SU-DHL-6 (cell line): ENCODE measurements at regions not wholly inside any gene's neighbourhood (a gene's known extent, or its start where the extent isn't known, plus 50 kb on each side); places are given as distances from the start of the nearest gene placed in this dataset.

Experiments
- H2AFZ ChIP-seq: fragments of 200-600 bp; sonication (generic); 2 replicates; pipeline ENCODE4 v1.6.1; 2014; ENCODE audit warnings: low read depth, mild to moderate bottlenecking, moderate library complexity, mixed read lengths, antibody characterized with exemption, low read length; ENCODE audit not compliant: severe bottlenecking
- H3F3A ChIP-seq: fragments of 200-600 bp; shearing (Covaris generic); 2 replicates; pipeline ENCODE4 v1.6.0; 2016; ENCODE audit warnings: antibody characterized with exemption, mild to moderate bottlenecking; ENCODE audit not compliant: insufficient read depth
- H3K27ac ChIP-seq: fragments of 200-600 bp; sonication (generic); 2 replicates; pipeline ENCODE4 v1.5.1; 2016; ENCODE audit warnings: low read depth, mild to moderate bottlenecking, low read length, moderate library complexity, mixed read lengths
- H3K27me3 ChIP-seq: fragments of 200-600 bp; sonication (generic), shearing (Covaris generic); 2 replicates; pipeline ENCODE4 v1.6.0; 2014; ENCODE audit warnings: mild to moderate bottlenecking, low read length
- H3K36me3 ChIP-seq: fragments of 200-600 bp; sonication (generic); 2 replicates; pipeline ENCODE4 v1.6.1; 2014; ENCODE audit warnings: mild to moderate bottlenecking, low read length, mixed read lengths
- H3K4me2 ChIP-seq: fragments of 300-600, 200-600 bp; shearing (Covaris generic), sonication (generic); 2 replicates; pipeline ENCODE4 v1.6.0; 2014; ENCODE audit warnings: low read length, low read depth, mild to moderate bottlenecking; ENCODE audit not compliant: poor library complexity, severe bottlenecking
- H3K4me3 ChIP-seq: fragments of 200-600 bp; sonication (generic); 2 replicates; pipeline ENCODE4 v1.5.1; 2014; ENCODE audit warnings: antibody characterized with exemption, low read length, mild to moderate bottlenecking, mixed read lengths; ENCODE audit not compliant: insufficient read depth, poor library complexity, severe bottlenecking
- H3K79me2 ChIP-seq: fragments of 200-600 bp; sonication (generic); 2 replicates; pipeline ENCODE4 v1.6.1; 2014; ENCODE audit warnings: mild to moderate bottlenecking, low read length, moderate library complexity; ENCODE audit not compliant: insufficient read depth
- H3K9ac ChIP-seq: fragments of 200-600 bp; sonication (generic); 2 replicates; pipeline ENCODE4 v1.7.0; 2014; ENCODE audit warnings: mild to moderate bottlenecking, low read length
- H3K9me2 ChIP-seq: fragments of 200-600 bp; sonication (generic); replicated peaks from 2 replicates; pipeline ENCODE4 v1.6.1; 2014; ENCODE audit warnings: low read length; ENCODE audit not compliant: insufficient read depth
- H3K9me3 ChIP-seq: fragments of 200-600 bp; sonication (generic); 2 replicates; pipeline ENCODE4 v1.6.1; 2014; ENCODE audit warnings: low read length, mixed read lengths; ENCODE audit not compliant: insufficient read depth
- H4K20me1 ChIP-seq: fragments of 200-600 bp; sonication (generic); 2 replicates; pipeline ENCODE4 v1.6.1; 2014; ENCODE audit warnings: low read depth, mild to moderate bottlenecking, antibody characterized with exemption, low read length, moderate library complexity, mixed read lengths
- CTCF ChIP-seq: fragments of 200-600 bp; sonication (generic); IDR thresholded peaks from one replicate; pipeline ENCODE4 v1.5.1; 2017; ENCODE audit warnings: antibody characterized with exemption, mild to moderate bottlenecking, low read length, moderate library complexity; ENCODE audit not compliant: insufficient read depth, poor library complexity, severe bottlenecking
- EZH2phosphoT487 ChIP-seq: fragments of 200-600 bp; sonication (generic), shearing (Covaris generic); conservative IDR thresholded peaks from 2 replicates; pipeline ENCODE4 v1.6.1; 2018; ENCODE audit warnings: mild to moderate bottlenecking, antibody characterized with exemption, low read length, moderate library complexity, mixed read lengths

GRCh38 chr9:129556491-129557191, 64.3 kb downstream of the C9orf50 start:
- Histone ChIP-seq H3K4me3 (no peak overlapping the region), H3K9me3 (no peaks in the 10 kb centered on the region), H4K20me1 (no peaks in the 10 kb centered on the region), H3K27ac (no peak overlapping the region), H3K9me2 (no peaks in the 10 kb centered on the region), H3K79me2 (no peaks in the 10 kb centered on the region), H3K36me3 (no peaks in the 10 kb centered on the region), H2AFZ (no peak overlapping the region), H3K9ac (no peak overlapping the region), H3F3A (no peaks in the 10 kb centered on the region), H3K4me2 (no peak overlapping the region), H3K27me3 (no peaks in the 10 kb centered on the region)
- TF ChIP-seq CTCF (no peak), EZH2phosphoT487 (no peak)

GRCh38 chr9:129555512-129556215, 65.2 kb downstream of the C9orf50 start:
- H3K36me3 ChIP-seq, result no peaks in the 10 kb centered on the region
- H3K9me3 ChIP-seq, result no peaks in the 10 kb centered on the region
- no peak overlapping the region for H3K9ac ChIP-seq
- H3K4me3 ChIP-seq, result no peak overlapping the region
- no peaks in the 10 kb centered on the region for H4K20me1 ChIP-seq
- H3K4me2 ChIP-seq, result no peak overlapping the region
- no peak overlapping the region for H3K27ac ChIP-seq
- no peaks in the 10 kb centered on the region for H3K79me2 ChIP-seq
- no peak overlapping the region for H2AFZ ChIP-seq
- no peaks in the 10 kb centered on the region for H3K9me2 ChIP-seq
- H3F3A ChIP-seq, result no peaks in the 10 kb centered on the region
- TF ChIP-seq CTCF (no peak), EZH2phosphoT487 (no peak)
- H3K27me3 ChIP-seq, result no peaks in the 10 kb centered on the region

GRCh38 chr9:129554649-129555048, 66.3 kb downstream of the C9orf50 start:
- Histone ChIP-seq H4K20me1 (no peaks in the 10 kb centered on the region), H3K4me3 (no peak overlapping the region), H3K79me2 (no peaks in the 10 kb centered on the region), H3K36me3 (no peaks in the 10 kb centered on the region), H3K9ac (no peak overlapping the region), H3F3A (no peaks in the 10 kb centered on the region), H3K27ac (no peak overlapping the region), H3K9me2 (no peaks in the 10 kb centered on the region), H2AFZ (no peak overlapping the region), H3K9me3 (no peaks in the 10 kb centered on the region), H3K27me3 (no peaks in the 10 kb centered on the region), H3K4me2 (no peak overlapping the region)
- no peak for TF ChIP-seq CTCF
- no peak for TF ChIP-seq EZH2phosphoT487
